Keratinocyte (primary cell): ENCODE measurements at regions not wholly inside any gene's neighbourhood (a gene's known extent, or its start where the extent isn't known, plus 50 kb on each side); places are given as distances from the start of the nearest gene placed in this dataset.

ENCODE experiments used
- DNase-seq: peaks from one replicate; pipeline ENCODE4 v3.0.0-alpha.2; 2011; ENCODE audit warnings: low read depth, missing footprints, low spot score
- FAIRE-seq: peaks from 2 replicates; lab custom pipeline; 2011; peaks lifted over from hg19 to GRCh38; lab: Jason Lieb, UNC
- H2AFZ ChIP-seq: 2 replicates; pipeline ENCODE4 v1.6.0; 2012; ENCODE audit warnings: low read length, control low read depth, inconsistent platforms; ENCODE audit not compliant: control insufficient read depth
- H3K27ac ChIP-seq: 2 replicates; pipeline ENCODE4 v1.5.1; 2011; ENCODE audit warnings: low read length; ENCODE audit not compliant: control insufficient read depth, insufficient read depth
- H3K27me3 ChIP-seq: 3 replicates; pipeline ENCODE4 v1.6.0; 2011; ENCODE audit warnings: low read length; ENCODE audit not compliant: control insufficient read depth, insufficient read depth; ENCODE audit errors: extremely low read depth
- H3K36me3 ChIP-seq, 2 experiments: 2 replicates in 1 of 2; 3 replicates in 1 of 2; pipeline ENCODE4 v1.5.1; 2011; ENCODE audit warnings: low read length in 2 of 2, mild to moderate bottlenecking in 1 of 2; ENCODE audit not compliant: control insufficient read depth in 2 of 2, insufficient read depth in 2 of 2; ENCODE audit errors: extremely low read depth in 1 of 2
- H3K4me1 ChIP-seq: 3 replicates; pipeline ENCODE4 v1.5.1; 2011; ENCODE audit warnings: low read length; ENCODE audit not compliant: control insufficient read depth, insufficient read depth; ENCODE audit errors: extremely low read depth
- H3K4me2 ChIP-seq: 3 replicates; pipeline ENCODE4 v1.6.0; 2011; ENCODE audit warnings: low read depth, low read length; ENCODE audit not compliant: control insufficient read depth, insufficient read depth; ENCODE audit errors: extremely low read depth
- H3K4me3 ChIP-seq, 3 experiments: fragments of 200-600 bp in 1 of 3; sonication (generic) in 1 of 3; 2 replicates in 2 of 3; 3 replicates in 1 of 3; pipeline ENCODE4 v1.5.1; 2011 to 2016; ENCODE audit warnings: low read length in 3 of 3, mild to moderate bottlenecking in 3 of 3, control low read depth in 2 of 3, inconsistent platforms in 1 of 3, low read depth in 1 of 3, mixed read lengths in 1 of 3, mixed run types in 1 of 3, moderate library complexity in 1 of 3; ENCODE audit not compliant: control insufficient read depth in 2 of 3, insufficient read depth in 2 of 3; ENCODE audit errors: extremely low read depth in 1 of 3
- H3K79me2 ChIP-seq: 2 replicates; pipeline ENCODE4 v1.6.0; 2012; ENCODE audit warnings: low read length; ENCODE audit not compliant: control insufficient read depth, insufficient read depth
- H3K9ac ChIP-seq: 3 replicates; pipeline ENCODE4 v1.6.0; 2011; ENCODE audit warnings: low read length; ENCODE audit not compliant: control insufficient read depth, insufficient read depth; ENCODE audit errors: extremely low read depth
- H3K9me1 ChIP-seq: 3 replicates; pipeline ENCODE4 v1.6.0; 2011; ENCODE audit warnings: low read length; ENCODE audit not compliant: control insufficient read depth, insufficient read depth; ENCODE audit errors: extremely low read depth
- H3K9me3 ChIP-seq: 2 replicates; pipeline ENCODE4 v1.5.1; 2012; ENCODE audit warnings: low read depth, low read length; ENCODE audit not compliant: control insufficient read depth
- H4K20me1 ChIP-seq: 3 replicates; pipeline ENCODE4 v1.6.0; 2011; ENCODE audit warnings: low read length; ENCODE audit not compliant: control insufficient read depth, insufficient read depth; ENCODE audit errors: extremely low read depth
- CTCF ChIP-seq, 3 experiments: IDR thresholded peaks in 1 of 3; conservative IDR thresholded peaks in 1 of 3; optimal IDR thresholded peaks in 1 of 3; 2 replicates in 2 of 3; 3 replicates in 1 of 3; pipeline versions ENCODE3 to v1.5.1; 2011; ENCODE audit warnings: low read length in 3 of 3, mild to moderate bottlenecking in 3 of 3, moderate library complexity in 2 of 3, control low read depth in 1 of 3, inconsistent platforms in 1 of 3; ENCODE audit not compliant: insufficient read depth in 2 of 3; ENCODE audit errors: extremely low read depth in 1 of 3
- EZH2 ChIP-seq: IDR thresholded peaks from one replicate; pipeline ENCODE4 v1.6.1; 2012; ENCODE audit warnings: inconsistent platforms, mild to moderate bottlenecking, low read length, moderate library complexity
- dilution Hi-C: fragments of 300-500 bp; cut with MboI; formaldehyde crosslinking; loops from one replicate; pipeline ENCODE4 v1.7.0; 2020; ENCODE audit warnings: low sequenced_read_pairs; ENCODE audit not compliant: extremely low pct_ligation_motif_present

- no peak for TF ChIP-seq CTCF (optimal IDR thresholded peaks at IDR 0.05 in 1 of 3, IDR thresholded peaks at IDR 0.05 in 1 of 3, conservative IDR thresholded peaks at IDR 0.05 in 1 of 3; ENCODE audit: extremely low read depth in 1 of 3, insufficient read depth in 2 of 3, low read length in 3 of 3)
- TF ChIP-seq EZH2: no peak
- dilution Hi-C loops: no loop called here
- H3K27me3 ChIP-seq: no peaks in the 10 kb centered on the region
- H2AFZ ChIP-seq: no peak overlapping the region
- no peak overlapping the region for H3K27ac ChIP-seq
- no peaks in the 10 kb centered on the region for H4K20me1 ChIP-seq
- no peak for DNase-seq
- no peaks in the 10 kb centered on the region for H3K9me1 ChIP-seq
- no peaks in the 10 kb centered on the region for H3K36me3 ChIP-seq
- H3K4me2 ChIP-seq: no peak overlapping the region
- H3K9ac ChIP-seq: no peak overlapping the region
- H3K9me3 ChIP-seq: no peaks in the 10 kb centered on the region
- H3K4me3 ChIP-seq: no peak overlapping the region
- peaks cover 32% of the 10 kb centered on the region for H3K4me1 ChIP-seq
- FAIRE-seq: no peak
- no peaks in the 10 kb centered on the region for H3K79me2 ChIP-seq
Observed at GRCh38 chr6:44049163-44049988, 77.9 kb downstream of the MRPL14 start.

- Histone ChIP-seq H3K9me1 (no peaks in the 10 kb centered on the region), H3K4me2 (no peak overlapping the region), H4K20me1 (no peaks in the 10 kb centered on the region), H3K27me3 (no peaks in the 10 kb centered on the region), H3K9me3 (no peaks in the 10 kb centered on the region), H3K4me3 (no peak overlapping the region), H3K4me1 (peaks cover 35% of the 10 kb centered on the region), H3K36me3 (no peaks in the 10 kb centered on the region), H3K9ac (no peak overlapping the region), H3K27ac (no peak overlapping the region), H2AFZ (no peak overlapping the region), H3K79me2 (no peaks in the 10 kb centered on the region)
- FAIRE-seq: no peak
- dilution Hi-C loops: no loop called here
- DNase-seq: no peak
- no peak for TF ChIP-seq EZH2
- TF ChIP-seq CTCF (optimal IDR thresholded peaks at IDR 0.05 in 1 of 3, IDR thresholded peaks at IDR 0.05 in 1 of 3, conservative IDR thresholded peaks at IDR 0.05 in 1 of 3; ENCODE audit: extremely low read depth in 1 of 3, insufficient read depth in 2 of 3, low read length in 3 of 3): no peak
Observed at GRCh38 chr6:44048277-44048676, 79.0 kb downstream of the MRPL14 start.
